Osteocyte (in vitro differentiated cells): ENCODE measurements at regions not wholly inside any gene's neighbourhood (a gene's known extent, or its start where the extent isn't known, plus 50 kb on each side); places are given as distances from the start of the nearest gene placed in this dataset.

Experiments used
- DNase-seq: peaks from one replicate; pipeline ENCODE4 v3.0.0; 2021; ENCODE audit warnings: mixed read lengths; ENCODE audit not compliant: unreplicated experiment; ENCODE audit errors: extremely low spot score
- H3K27ac Mint-ChIP-seq: one replicate; pipeline ENCODE4 v1.8.0; 2021; ENCODE audit warnings: mild to moderate bottlenecking, mixed read lengths; ENCODE audit not compliant: unreplicated experiment
- H3K27me3 Mint-ChIP-seq: one replicate; pipeline ENCODE4 v1.8.0; 2021; ENCODE audit warnings: mixed read lengths; ENCODE audit not compliant: unreplicated experiment
- H3K36me3 Mint-ChIP-seq: one replicate; pipeline ENCODE4 v1.8.0; 2021; ENCODE audit warnings: mixed read lengths; ENCODE audit not compliant: unreplicated experiment
- H3K4me1 Mint-ChIP-seq: one replicate; pipeline ENCODE4 v1.8.0; 2021; ENCODE audit warnings: mixed read lengths; ENCODE audit not compliant: unreplicated experiment
- H3K4me3 Mint-ChIP-seq: one replicate; pipeline ENCODE4 v1.8.0; 2021; ENCODE audit warnings: mild to moderate bottlenecking, moderate library complexity, mixed read lengths; ENCODE audit not compliant: unreplicated experiment
- H3K9me3 Mint-ChIP-seq: one replicate; pipeline ENCODE4 v1.8.0; 2021; ENCODE audit warnings: mixed read lengths; ENCODE audit not compliant: unreplicated experiment
- TF ChIP-seq, protein P1 (sequence below): fragments of 200-600 bp; sonication (generic); IDR thresholded peaks from 2 replicates; pipeline ENCODE4 v1.5.0; 2021; ENCODE audit warnings: antibody characterized with exemption, mild to moderate bottlenecking, moderate library complexity

GRCh38 chr13:86710896-86711295 is 911.7 kb upstream of the SLITRK6 start:
- DNase-seq, result no peak
- TF ChIP-seq, protein P1, sequence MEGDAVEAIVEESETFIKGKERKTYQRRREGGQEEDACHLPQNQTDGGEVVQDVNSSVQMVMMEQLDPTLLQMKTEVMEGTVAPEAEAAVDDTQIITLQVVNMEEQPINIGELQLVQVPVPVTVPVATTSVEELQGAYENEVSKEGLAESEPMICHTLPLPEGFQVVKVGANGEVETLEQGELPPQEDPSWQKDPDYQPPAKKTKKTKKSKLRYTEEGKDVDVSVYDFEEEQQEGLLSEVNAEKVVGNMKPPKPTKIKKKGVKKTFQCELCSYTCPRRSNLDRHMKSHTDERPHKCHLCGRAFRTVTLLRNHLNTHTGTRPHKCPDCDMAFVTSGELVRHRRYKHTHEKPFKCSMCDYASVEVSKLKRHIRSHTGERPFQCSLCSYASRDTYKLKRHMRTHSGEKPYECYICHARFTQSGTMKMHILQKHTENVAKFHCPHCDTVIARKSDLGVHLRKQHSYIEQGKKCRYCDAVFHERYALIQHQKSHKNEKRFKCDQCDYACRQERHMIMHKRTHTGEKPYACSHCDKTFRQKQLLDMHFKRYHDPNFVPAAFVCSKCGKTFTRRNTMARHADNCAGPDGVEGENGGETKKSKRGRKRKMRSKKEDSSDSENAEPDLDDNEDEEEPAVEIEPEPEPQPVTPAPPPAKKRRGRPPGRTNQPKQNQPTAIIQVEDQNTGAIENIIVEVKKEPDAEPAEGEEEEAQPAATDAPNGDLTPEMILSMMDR, result no peak
- no peaks in the 10 kb centered on the region for H3K36me3 Mint-ChIP-seq
- H3K4me1 Mint-ChIP-seq, result no peaks in the 10 kb centered on the region
- H3K27me3 Mint-ChIP-seq, result no peaks in the 10 kb centered on the region
- no peak overlapping the region for H3K27ac Mint-ChIP-seq
- no peak overlapping the region for H3K4me3 Mint-ChIP-seq
- no peaks in the 10 kb centered on the region for H3K9me3 Mint-ChIP-seq

- Mint-ChIP-seq H3K4me3 (no peak overlapping the region), H3K27ac (no peak overlapping the region), H3K9me3 (no peaks in the 10 kb centered on the region), H3K27me3 (no peaks in the 10 kb centered on the region), H3K4me1 (no peaks in the 10 kb centered on the region), H3K36me3 (no peaks in the 10 kb centered on the region)
- DNase-seq, result no peak
- TF ChIP-seq, protein P1, result no peak
Observed at GRCh38 chr13:86714495-86714894, 915.3 kb upstream of the SLITRK6 start.

DNA sequence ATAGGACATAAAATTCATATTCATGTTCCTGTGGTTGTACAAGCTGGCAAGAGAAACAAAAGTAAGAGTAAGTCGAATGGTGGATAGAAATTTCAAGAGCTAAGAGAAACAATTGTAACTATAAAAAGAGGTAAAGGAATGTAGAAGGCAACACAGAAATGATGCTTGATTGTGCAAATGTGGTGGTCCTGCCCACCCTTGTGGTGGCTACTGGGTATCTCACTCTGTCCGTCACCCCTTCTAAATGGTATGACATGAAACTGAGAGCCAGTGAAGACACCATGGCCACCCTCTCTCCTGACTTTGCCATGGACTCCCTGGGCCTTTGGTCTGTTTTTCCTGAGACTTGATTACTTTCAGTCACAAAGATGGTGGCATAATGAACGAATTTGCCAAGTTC is 925.9 kb upstream of the SLITRK6 start:
- H3K9me3 Mint-ChIP-seq, result no peaks in the 10 kb centered on the region
- H3K27ac Mint-ChIP-seq, result no peak overlapping the region
- H3K4me3 Mint-ChIP-seq, result no peak overlapping the region
- H3K27me3 Mint-ChIP-seq, result peaks cover 2% of the 10 kb centered on the region
- no peak for DNase-seq
- TF ChIP-seq, protein P1, result peak; percentile 12
- no peaks in the 10 kb centered on the region for H3K36me3 Mint-ChIP-seq
- H3K4me1 Mint-ChIP-seq, result no peaks in the 10 kb centered on the region

GRCh38 chr13:86729206-86729605 is 930.0 kb upstream of the SLITRK6 start:
- Mint-ChIP-seq H3K4me1 (no peaks in the 10 kb centered on the region), H3K4me3 (no peak overlapping the region), H3K9me3 (peaks cover 13% of the 10 kb centered on the region), H3K36me3 (no peaks in the 10 kb centered on the region), H3K27ac (no peak overlapping the region), H3K27me3 (peaks cover 2% of the 10 kb centered on the region)
- no peak for DNase-seq
- TF ChIP-seq, protein P1, result no peak

- Mint-ChIP-seq H3K9me3 (peaks cover 13% of the 10 kb centered on the region), H3K36me3 (no peaks in the 10 kb centered on the region), H3K4me1 (no peaks in the 10 kb centered on the region), H3K4me3 (no peak overlapping the region), H3K27me3 (no peaks in the 10 kb centered on the region), H3K27ac (no peak overlapping the region)
- DNase-seq, result no peak
- TF ChIP-seq, protein P1, result no peak
Observed at GRCh38 chr13:86731987-86732386, 932.8 kb upstream of the SLITRK6 start.
